MM.1S (cell line): ENCODE measurements at regions not wholly inside any gene's neighbourhood (a gene's known extent, or its start where the extent isn't known, plus 50 kb on each side); places are given as distances from the start of the nearest gene placed in this dataset.

Source experiments
- EZH2 ChIP-seq: fragments of 300-600 bp; sonication (generic); optimal IDR thresholded peaks from 2 replicates; pipeline ENCODE3; 2017; ENCODE audit warnings: low read depth, mild to moderate bottlenecking, antibody characterized with exemption, low read length, mixed read lengths
- TF ChIP-seq, protein P1 (sequence below): fragments of 300-600 bp; sonication (generic); IDR thresholded peaks from 2 replicates; pipeline ENCODE4 v1.5.1; 2016; ENCODE audit warnings: antibody characterized with exemption, low read length, mixed read lengths

DNA sequence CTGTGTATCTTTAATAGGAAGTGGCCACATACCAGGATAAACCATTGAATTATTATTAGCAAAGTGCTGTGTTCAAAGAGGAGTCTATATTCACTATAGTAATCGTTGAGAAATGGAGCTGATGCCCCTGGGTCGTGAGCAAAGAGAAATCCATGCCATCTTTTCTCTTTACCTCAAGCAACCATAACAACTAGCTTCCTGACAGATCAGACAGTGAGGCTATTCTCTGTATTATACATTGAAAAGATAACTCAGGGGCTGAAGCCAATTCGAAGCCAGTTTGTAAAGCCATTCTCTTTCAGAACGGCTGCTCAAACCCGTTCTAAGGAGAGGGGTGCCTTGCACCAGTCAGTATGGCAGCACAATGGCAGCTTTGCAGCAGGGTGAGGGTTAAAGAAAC lies 680.6 kb downstream of the SEMA5A start:
- TF ChIP-seq, protein P1, sequence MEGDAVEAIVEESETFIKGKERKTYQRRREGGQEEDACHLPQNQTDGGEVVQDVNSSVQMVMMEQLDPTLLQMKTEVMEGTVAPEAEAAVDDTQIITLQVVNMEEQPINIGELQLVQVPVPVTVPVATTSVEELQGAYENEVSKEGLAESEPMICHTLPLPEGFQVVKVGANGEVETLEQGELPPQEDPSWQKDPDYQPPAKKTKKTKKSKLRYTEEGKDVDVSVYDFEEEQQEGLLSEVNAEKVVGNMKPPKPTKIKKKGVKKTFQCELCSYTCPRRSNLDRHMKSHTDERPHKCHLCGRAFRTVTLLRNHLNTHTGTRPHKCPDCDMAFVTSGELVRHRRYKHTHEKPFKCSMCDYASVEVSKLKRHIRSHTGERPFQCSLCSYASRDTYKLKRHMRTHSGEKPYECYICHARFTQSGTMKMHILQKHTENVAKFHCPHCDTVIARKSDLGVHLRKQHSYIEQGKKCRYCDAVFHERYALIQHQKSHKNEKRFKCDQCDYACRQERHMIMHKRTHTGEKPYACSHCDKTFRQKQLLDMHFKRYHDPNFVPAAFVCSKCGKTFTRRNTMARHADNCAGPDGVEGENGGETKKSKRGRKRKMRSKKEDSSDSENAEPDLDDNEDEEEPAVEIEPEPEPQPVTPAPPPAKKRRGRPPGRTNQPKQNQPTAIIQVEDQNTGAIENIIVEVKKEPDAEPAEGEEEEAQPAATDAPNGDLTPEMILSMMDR = no peak
- no peak for TF ChIP-seq EZH2
